NCI-H510A (cell line): ENCODE measurements at regions not wholly inside any gene's neighbourhood (a gene's known extent, or its start where the extent isn't known, plus 50 kb on each side); places are given as distances from the start of the nearest gene placed in this dataset.
"Not testable (repeated sequence)": the region's sequence is repeated elsewhere in the genome, so short reads cannot be mapped to it uniquely, and the experiment has no call there.

Experiments used
- DNase-seq: peaks from one replicate; lab custom pipeline; 2025; lab: John Stamatoyannopoulos, UW

DNA sequence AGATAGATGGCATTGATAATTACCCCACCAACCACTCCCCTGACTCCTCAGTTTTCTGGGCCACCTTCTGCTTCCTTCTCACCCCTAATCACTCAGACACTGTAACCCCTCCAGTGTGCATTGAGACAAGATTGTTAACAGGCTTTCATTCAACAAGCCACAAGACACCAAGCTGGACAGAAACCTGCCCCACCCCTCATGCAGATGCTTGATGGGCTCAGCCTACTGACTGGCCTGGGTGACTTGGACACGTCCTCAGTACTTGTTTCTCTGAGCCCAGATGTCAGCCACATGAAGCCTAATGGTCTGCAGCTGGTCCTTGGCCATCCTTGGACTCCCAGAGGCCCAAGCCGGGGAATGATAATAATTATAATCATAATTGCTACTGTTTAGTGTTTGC, 71.4 kb upstream of the SMIM23 start:
- DNase-seq = no peak

DNA sequence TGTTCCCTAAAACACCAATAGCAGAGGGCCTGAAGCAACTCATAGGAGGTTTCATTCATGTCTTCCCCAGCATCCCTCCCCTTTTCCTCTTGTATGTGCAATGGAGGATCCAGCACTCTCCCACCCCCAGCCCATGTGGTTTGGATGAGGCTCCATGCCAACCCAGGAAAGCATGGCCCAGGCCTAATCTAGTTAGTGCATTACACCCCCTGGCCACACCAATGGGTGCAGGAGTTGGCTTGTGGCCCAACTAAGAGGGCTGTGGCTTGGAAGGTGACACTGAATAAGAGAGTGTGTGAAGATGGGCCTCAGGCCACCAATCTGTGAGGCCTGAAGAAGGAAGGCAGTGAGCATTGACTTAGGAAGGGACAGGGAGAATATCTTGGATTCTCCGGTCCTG, 70.8 kb upstream of the SMIM23 start:
- no peak for DNase-seq

DNA sequence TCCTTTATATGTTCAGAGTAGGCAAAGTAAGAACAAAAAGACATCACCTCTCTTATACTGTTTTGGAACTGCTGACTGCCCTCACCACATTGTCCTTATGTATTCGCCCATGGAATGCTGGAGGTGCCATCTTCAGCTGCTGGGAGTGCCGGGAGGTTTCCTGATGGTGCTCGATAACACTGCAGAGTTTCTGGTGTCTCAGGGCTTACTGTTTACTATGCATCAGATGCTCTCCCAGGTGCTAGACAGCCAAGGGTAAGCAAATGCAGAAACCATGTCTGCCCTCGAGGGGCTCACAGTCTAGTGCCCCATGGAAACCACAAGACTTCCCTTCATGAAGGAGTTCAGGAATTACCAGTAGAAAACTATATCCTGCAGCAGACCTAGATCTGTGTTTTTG, 70.1 kb upstream of the SMIM23 start:
- no peak for DNase-seq

DNA sequence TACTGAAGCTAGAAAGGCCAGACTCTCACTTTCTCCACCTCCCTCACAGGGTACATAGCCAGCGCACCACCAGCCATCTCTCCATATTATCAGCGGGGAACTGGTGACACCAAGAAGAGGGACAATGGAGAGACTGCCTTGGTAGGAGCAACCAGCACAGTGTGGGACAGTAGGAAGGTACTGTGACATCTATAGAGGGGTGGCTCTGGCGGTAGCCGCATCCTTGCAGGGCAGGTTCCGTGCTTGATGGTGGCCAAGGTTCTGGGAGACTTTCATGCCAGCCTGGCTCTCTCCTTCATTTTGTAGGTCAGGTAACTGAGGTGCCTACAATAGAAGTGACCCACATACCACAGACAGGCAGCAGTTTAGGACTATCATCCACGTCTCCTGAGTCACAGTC, 65.5 kb upstream of the SMIM23 start:
- no peak for DNase-seq

DNA sequence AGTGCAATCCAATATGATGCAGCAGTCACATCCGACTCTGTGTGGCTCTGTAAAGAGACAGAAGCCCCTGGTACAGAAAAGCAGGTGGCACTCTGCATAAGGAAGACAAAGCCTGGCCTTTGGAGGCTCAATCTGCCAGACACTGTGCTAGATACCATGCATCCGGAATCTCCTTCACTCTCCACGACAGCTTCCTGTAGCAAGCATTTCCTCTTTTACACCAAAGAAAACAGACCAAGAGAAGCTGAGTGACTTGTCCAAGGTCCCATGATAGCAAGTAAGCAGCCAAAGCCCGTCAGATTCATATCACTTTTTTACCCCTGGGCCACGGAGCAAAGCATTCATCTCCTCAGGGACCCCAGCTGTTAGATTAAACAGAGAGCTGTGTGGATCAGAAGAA, 64.2 kb upstream of the SMIM23 start:
- no peak for DNase-seq

DNA sequence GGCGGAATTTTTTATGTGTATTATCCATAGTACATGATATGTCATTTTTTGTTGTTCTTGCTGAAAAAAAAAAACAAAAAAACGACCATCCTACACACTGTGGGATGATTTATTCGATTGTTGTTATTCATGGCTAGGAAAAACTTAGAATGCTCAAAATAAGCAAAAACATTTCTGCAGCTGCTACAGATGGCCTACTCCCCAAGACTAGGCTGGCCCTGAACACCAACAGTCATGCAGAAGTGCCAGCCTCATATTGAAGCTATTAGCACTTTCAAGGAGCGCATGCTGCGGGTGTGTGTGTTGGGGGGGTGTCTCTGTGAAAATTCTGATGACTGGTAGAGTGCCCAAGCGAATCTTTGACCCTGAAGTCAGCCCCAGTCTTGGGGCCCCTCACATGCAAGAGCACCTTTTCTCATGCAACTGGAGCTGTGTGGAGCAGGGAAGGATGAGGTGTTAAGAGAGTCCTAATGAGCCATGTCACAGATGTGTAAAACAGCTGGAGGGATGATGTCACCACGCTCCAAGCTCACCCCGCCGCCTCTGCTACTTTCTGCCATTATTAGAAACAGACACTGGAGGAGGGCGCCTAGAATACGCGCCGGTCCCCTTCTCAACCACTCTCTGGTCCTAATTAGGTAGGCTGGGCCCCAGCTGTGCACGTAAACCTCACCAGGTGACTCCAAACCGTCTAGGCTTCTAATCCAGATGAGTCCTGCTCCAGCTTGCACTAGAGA, 61.0 kb upstream of the SMIM23 start:
- DNase-seq = no peak

DNA sequence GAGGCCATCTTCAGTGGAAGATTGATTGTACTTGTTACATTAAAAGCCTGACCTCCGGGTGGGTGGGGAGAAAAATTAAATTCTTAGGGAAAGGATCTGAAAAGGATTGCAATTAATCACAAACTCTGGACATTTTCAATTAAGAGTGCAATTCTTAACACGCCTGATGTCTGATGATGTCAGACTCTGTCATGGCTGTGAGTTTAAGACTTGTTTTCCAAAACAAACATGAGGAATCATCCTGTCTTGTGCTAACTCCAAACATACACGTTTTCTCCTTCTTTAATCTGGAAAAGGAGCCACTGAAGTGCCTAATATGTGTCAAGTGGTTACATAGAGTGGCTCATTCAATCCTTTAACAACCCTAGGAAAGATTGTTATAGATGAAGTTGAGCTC, 60.4 kb upstream of the SMIM23 start:
- DNase-seq = no peak

DNA sequence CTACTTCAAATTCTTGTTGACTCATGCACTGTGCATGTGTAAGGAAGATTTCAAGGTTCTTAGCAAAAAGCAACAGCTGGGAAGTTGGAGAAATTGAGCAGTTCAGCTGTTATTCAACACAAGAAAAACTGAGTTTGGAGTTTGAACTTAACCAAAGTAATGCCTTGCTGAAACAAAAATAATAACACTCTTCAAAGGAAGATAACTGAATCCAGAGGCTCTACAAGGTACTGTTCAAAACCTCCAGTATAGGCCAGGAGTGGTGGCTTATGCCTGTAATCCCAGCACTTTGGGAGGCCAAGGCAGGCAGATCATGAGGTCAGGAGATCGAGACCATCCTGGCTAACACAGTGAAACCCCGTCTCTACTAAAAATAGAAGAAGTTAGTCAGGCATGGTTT, 58.8 kb upstream of the SMIM23 start:
- not testable (repeated sequence) for DNase-seq

DNA sequence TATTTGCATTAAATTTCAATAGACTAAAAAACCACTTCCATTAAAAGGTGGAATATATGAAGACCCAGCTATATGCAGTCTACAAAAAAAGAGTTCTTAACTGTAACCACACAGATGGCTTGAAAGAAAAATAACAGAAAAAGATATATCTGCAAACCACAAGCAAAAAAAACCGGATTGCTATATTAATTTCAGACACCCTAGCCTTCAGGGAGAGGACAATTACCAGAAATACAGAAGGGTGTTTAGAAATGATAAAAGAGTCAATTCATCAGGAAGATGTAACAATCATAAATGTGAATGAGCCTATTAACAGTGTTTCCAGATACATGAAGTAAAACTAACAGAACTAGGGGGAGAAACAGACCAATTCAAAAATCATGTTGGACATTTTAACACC, 56.9 kb upstream of the SMIM23 start:
- no peak for DNase-seq
